ENCODE measurements at regions not wholly inside any gene's neighbourhood (a gene's known extent, or its start where the extent isn't known, plus 50 kb on each side); places are given as distances from the start of the nearest gene placed in this dataset.

GRCh38 chrX:63884821-63885790 is 100.1 kb upstream of the ARHGEF9 start:
- DNase-seq (ENCODE audit: low spot score): no peak

- DNase-seq (ENCODE audit: low spot score): no peak
These were observed 84.5 kb upstream of the ARHGEF9 start for GRCh38 chrX:63869506-63869905.

GRCh38 chrX:63855896-63856295 is 70.9 kb upstream of the ARHGEF9 start:
- no peak for DNase-seq (ENCODE audit: low spot score)

GRCh38 chrX:63835361-63835760 is 50.3 kb upstream of the ARHGEF9 start:
- DNase-seq (ENCODE audit: low spot score): no peak
